Endothelial cell (in vitro differentiated cells): ENCODE measurements at regions not wholly inside any gene's neighbourhood (a gene's known extent, or its start where the extent isn't known, plus 50 kb on each side); places are given as distances from the start of the nearest gene placed in this dataset.

Experiments used
- DNase-seq: peaks from one replicate; pipeline ENCODE4 v3.0.0; 2021; ENCODE audit warnings: low spot score
- H3K27ac Mint-ChIP-seq: one replicate; pipeline ENCODE4 v1.8.0; 2021; ENCODE audit warnings: mixed read lengths, inconsistent platforms; ENCODE audit not compliant: unreplicated experiment
- H3K27me3 Mint-ChIP-seq: one replicate; pipeline ENCODE4 v1.8.0; 2021; ENCODE audit warnings: mild to moderate bottlenecking, moderate library complexity, mixed read lengths, inconsistent platforms; ENCODE audit not compliant: unreplicated experiment
- H3K36me3 Mint-ChIP-seq: one replicate; pipeline ENCODE4 v1.8.0; 2021; ENCODE audit warnings: mild to moderate bottlenecking, low read depth, mixed read lengths, inconsistent platforms; ENCODE audit not compliant: unreplicated experiment
- H3K4me1 Mint-ChIP-seq: one replicate; pipeline ENCODE4 v1.8.0; 2021; ENCODE audit warnings: mild to moderate bottlenecking, mixed read lengths, inconsistent platforms; ENCODE audit not compliant: unreplicated experiment
- H3K4me3 Mint-ChIP-seq: one replicate; pipeline ENCODE4 v1.8.0; 2021; ENCODE audit warnings: mild to moderate bottlenecking, mixed read lengths, inconsistent platforms; ENCODE audit not compliant: unreplicated experiment
- H3K9me3 Mint-ChIP-seq: one replicate; pipeline ENCODE4 v1.8.0; 2021; ENCODE audit warnings: mixed read lengths, inconsistent platforms; ENCODE audit not compliant: unreplicated experiment
- TF ChIP-seq, protein P1 (sequence below): fragments of 200-600 bp; sonication (generic); IDR thresholded peaks from one replicate; pipeline ENCODE4 v1.5.0; 2021; ENCODE audit warnings: antibody characterized with exemption; ENCODE audit not compliant: unreplicated experiment

DNA sequence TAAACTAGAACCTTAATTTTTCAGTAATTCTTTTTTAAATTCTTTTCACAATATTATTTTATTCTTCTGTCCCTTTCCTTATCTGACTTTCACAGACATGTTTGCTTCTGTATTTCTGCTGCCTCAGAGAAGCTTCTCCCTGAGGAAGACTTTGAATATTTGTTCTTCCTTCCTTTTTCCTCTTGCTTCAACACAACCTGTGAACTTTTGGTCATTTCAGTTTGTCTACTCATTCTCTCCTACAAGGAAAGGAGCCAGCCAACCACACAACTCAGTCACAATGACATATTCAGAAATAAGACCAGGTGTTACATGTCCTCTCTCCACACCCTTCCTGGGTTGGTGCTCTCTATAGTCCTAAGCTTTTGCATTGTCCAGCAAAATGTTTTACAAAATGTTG, 310.4 kb downstream of the TFAP2B start:
- H3K36me3 Mint-ChIP-seq = no peaks in the 10 kb centered on the region
- TF ChIP-seq, protein P1, sequence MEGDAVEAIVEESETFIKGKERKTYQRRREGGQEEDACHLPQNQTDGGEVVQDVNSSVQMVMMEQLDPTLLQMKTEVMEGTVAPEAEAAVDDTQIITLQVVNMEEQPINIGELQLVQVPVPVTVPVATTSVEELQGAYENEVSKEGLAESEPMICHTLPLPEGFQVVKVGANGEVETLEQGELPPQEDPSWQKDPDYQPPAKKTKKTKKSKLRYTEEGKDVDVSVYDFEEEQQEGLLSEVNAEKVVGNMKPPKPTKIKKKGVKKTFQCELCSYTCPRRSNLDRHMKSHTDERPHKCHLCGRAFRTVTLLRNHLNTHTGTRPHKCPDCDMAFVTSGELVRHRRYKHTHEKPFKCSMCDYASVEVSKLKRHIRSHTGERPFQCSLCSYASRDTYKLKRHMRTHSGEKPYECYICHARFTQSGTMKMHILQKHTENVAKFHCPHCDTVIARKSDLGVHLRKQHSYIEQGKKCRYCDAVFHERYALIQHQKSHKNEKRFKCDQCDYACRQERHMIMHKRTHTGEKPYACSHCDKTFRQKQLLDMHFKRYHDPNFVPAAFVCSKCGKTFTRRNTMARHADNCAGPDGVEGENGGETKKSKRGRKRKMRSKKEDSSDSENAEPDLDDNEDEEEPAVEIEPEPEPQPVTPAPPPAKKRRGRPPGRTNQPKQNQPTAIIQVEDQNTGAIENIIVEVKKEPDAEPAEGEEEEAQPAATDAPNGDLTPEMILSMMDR = no peak
- H3K4me3 Mint-ChIP-seq = no peak overlapping the region
- no peaks in the 10 kb centered on the region for H3K9me3 Mint-ChIP-seq
- H3K27ac Mint-ChIP-seq = no peak overlapping the region
- no peak for DNase-seq
- peaks cover 3% of the 10 kb centered on the region for H3K4me1 Mint-ChIP-seq
- peaks cover 1% of the 10 kb centered on the region for H3K27me3 Mint-ChIP-seq

DNA sequence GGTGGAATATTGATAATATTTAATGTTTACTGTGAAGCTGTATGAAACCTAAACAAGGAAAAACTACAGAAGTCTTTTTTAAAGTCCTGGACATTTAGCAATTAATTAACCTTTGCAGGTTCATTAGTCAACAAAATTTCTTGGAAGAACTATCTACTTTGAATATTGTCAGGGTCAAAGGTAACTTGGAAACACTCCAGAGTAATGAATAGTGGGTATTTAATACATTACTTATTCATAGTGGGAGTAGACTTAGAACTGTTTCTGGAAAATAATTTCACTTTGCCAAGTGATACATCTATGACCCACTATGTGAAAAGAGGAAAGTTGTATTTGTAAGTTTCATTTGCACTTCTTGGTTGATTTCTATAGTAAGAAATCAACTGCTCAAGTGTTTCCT, 319.1 kb downstream of the TFAP2B start:
- Mint-ChIP-seq H3K4me3 (no peak overlapping the region), H3K36me3 (peaks cover 4% of the 10 kb centered on the region), H3K27me3 (no peaks in the 10 kb centered on the region), H3K4me1 (no peaks in the 10 kb centered on the region), H3K9me3 (no peaks in the 10 kb centered on the region), H3K27ac (no peak overlapping the region)
- no peak for DNase-seq
- TF ChIP-seq, protein P1 = no peak

DNA sequence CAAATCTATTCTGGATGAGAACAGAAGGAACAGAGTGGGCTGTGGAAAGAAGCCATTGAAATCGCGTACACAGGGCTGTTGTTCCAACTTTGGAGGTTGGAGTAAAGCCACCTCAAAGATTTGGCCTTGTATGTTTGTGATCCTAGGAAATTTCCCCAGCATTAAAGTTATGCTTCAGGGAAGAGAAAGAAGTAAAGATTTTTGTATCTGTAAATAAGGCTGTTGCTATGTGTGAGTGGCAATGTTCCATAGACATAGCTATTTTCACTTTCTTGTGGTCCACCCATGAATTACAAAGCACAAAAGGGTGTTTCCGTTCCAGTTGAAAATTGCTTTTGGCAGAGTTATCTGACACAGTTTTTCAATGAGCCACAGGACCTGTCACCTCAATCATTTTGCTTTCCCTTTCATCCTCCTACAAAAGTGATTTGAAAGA, 321.3 kb downstream of the TFAP2B start:
- Mint-ChIP-seq H3K4me3 (no peak overlapping the region), H3K27me3 (no peaks in the 10 kb centered on the region)
- TF ChIP-seq, protein P1 = no peak

DNA sequence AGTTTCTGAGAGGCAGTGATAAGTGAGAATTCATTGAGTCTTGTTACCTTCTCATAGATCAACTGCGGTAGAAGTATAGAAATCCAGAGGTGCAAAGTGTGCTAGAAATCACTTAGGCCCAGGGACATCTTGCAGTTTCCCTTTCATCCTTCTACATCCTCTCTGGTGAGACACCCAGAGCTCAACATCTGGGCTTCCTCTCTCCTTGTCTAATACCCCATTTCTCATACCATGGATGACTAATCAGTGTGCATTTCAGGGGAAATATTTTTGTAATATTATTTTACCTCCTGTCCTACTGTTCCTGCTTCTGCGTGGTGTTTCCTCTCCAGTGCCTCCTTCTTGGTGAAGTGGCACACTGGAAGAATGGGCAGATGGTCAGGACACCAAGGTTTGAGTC, 322.4 kb downstream of the TFAP2B start:
- peaks cover 1% of the 10 kb centered on the region for H3K27me3 Mint-ChIP-seq
- TF ChIP-seq, protein P1 = no peak

More for the DNA sequence above, 321.3 kb downstream of the TFAP2B start:
- no peak overlapping the region for H3K27ac Mint-ChIP-seq
- H3K9me3 Mint-ChIP-seq = no peaks in the 10 kb centered on the region
- DNase-seq = no peak
- H3K36me3 Mint-ChIP-seq = peaks cover 4% of the 10 kb centered on the region
- H3K4me1 Mint-ChIP-seq = no peaks in the 10 kb centered on the region

DNA sequence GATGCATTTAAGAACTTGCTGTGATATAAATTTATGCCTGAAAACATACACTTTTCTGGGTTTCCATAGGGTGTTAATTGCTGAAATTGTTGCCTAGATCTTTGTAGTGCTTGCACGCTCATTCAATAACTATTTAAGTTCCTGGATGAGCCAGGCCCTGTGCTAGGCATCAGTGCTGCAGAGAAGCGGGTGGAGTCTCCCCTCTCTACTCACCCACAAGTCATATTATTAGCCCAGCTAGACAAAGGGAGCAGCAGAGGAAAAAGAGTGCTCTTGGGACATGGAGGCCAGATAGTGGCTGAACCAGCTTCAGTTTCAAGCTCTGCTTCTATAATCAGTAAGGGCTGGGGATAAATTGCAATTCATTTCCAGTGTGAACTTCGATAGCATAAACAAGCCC, 329.1 kb downstream of the TFAP2B start:
- TF ChIP-seq, protein P1 = no peak
- no peak overlapping the region for H3K27ac Mint-ChIP-seq
- peaks cover 1% of the 10 kb centered on the region for H3K27me3 Mint-ChIP-seq

More for the DNA sequence above, 322.4 kb downstream of the TFAP2B start:
- Mint-ChIP-seq H3K36me3 (peaks cover 4% of the 10 kb centered on the region), H3K4me1 (no peaks in the 10 kb centered on the region), H3K27ac (no peak overlapping the region), H3K4me3 (no peak overlapping the region), H3K9me3 (no peaks in the 10 kb centered on the region)
- DNase-seq = no peak

More for the DNA sequence above, 329.1 kb downstream of the TFAP2B start:
- DNase-seq = no peak
- H3K36me3 Mint-ChIP-seq = no peaks in the 10 kb centered on the region
- H3K4me3 Mint-ChIP-seq = no peak overlapping the region
- no peaks in the 10 kb centered on the region for H3K9me3 Mint-ChIP-seq
- no peaks in the 10 kb centered on the region for H3K4me1 Mint-ChIP-seq
